H1 (cell line): ENCODE measurements at regions not wholly inside any gene's neighbourhood (a gene's known extent, or its start where the extent isn't known, plus 50 kb on each side); places are given as distances from the start of the nearest gene placed in this dataset.

Experiments
- CTCF ChIA-PET: fragments of 300-600 bp; sonication (Branson Sonifier 250); formaldehyde crosslinking; loops from one replicate; lab custom pipeline; 2021; ENCODE audit not compliant: partially characterized antibody; lab: Charles Lee
- POLR2A ChIA-PET: fragments of 300-600 bp; sonication (Branson Sonifier 250); formaldehyde crosslinking; loops from one replicate; lab custom pipeline; 2021; ENCODE audit warnings: inconsistent platforms; ENCODE audit not compliant: partially characterized antibody; lab: Charles Lee
- DNase-seq, 2 experiments: peaks; one replicate each; pipeline versions ENCODE4 v3.0.0 to v3.0.0-alpha.2; 2010 to 2022; ENCODE audit warnings: low spot score in 2 of 2, low read depth in 1 of 2, mixed read lengths in 1 of 2
- FAIRE-seq: peaks from 2 replicates; lab custom pipeline; 2011; peaks lifted over from hg19 to GRCh38; lab: Jason Lieb, UNC
- H2AFZ ChIP-seq: 2 replicates; pipeline ENCODE4 v1.8.1; 2012; ENCODE audit warnings: low read length, inconsistent platforms
- H2AK5ac ChIP-seq: 2 replicates; pipeline ENCODE4 v1.6.1; 2013; ENCODE audit warnings: low read depth, low read length
- H2BK120ac ChIP-seq: replicated peaks from 2 replicates; pipeline ENCODE3; 2013; ENCODE audit warnings: low read depth, low read length, inconsistent platforms
- H2BK12ac ChIP-seq: 2 replicates; pipeline ENCODE4 v1.6.1; 2013; ENCODE audit warnings: low read depth, low read length
- H2BK15ac ChIP-seq: 2 replicates; pipeline ENCODE4 v1.6.1; 2013; ENCODE audit warnings: low read length
- H2BK20ac ChIP-seq: 2 replicates; pipeline ENCODE4 v1.6.1; 2013; ENCODE audit warnings: low read length
- H2BK5ac ChIP-seq: 2 replicates; pipeline ENCODE4 v1.6.1; 2013; ENCODE audit warnings: low read depth, low read length
- H3K14ac ChIP-seq: 2 replicates; pipeline ENCODE4 v1.6.1; 2013; ENCODE audit warnings: inconsistent platforms; ENCODE audit not compliant: insufficient read length
- H3K18ac ChIP-seq: 2 replicates; pipeline ENCODE4 v1.6.1; 2013; ENCODE audit warnings: low read length; ENCODE audit errors: extremely low read depth
- H3K23ac ChIP-seq: 2 replicates; pipeline ENCODE4 v1.6.1; 2013; ENCODE audit warnings: inconsistent platforms; ENCODE audit not compliant: insufficient read length
- H3K23me2 ChIP-seq: 2 replicates; pipeline ENCODE4 v1.6.1; 2013; ENCODE audit warnings: low read depth, low read length
- H3K27ac ChIP-seq: 2 replicates; pipeline ENCODE4 v1.6.1; 2011; ENCODE audit warnings: low read depth, low read length, inconsistent platforms
- H3K27me3 ChIP-seq, 4 experiments: replicated peaks in 1 of 4; 1 replicate in 1 of 4; 2 replicates in 3 of 4; pipeline versions ENCODE4 v1.6.1 to v1.8.1; 2011 to 2013; ENCODE audit warnings: low read length in 3 of 4, mild to moderate bottlenecking in 3 of 4, inconsistent platforms in 2 of 4, mixed read lengths in 2 of 4, moderate library complexity in 1 of 4; ENCODE audit not compliant: control insufficient read depth in 3 of 4, insufficient read depth in 3 of 4; ENCODE audit errors: extremely low read depth in 1 of 4
- H3K36me3 ChIP-seq, 4 experiments: 2 replicates each; pipeline versions ENCODE4 v1.6.1 to v1.8.1; 2011 to 2013; ENCODE audit warnings: mild to moderate bottlenecking in 4 of 4, low read length in 3 of 4, moderate library complexity in 2 of 4, control low read depth in 1 of 4, inconsistent platforms in 1 of 4; ENCODE audit not compliant: insufficient read depth in 4 of 4, control insufficient read depth in 2 of 4
- H3K4ac ChIP-seq: replicated peaks from 2 replicates; pipeline ENCODE3; 2013; ENCODE audit warnings: low read length, low read depth, mixed read lengths, inconsistent platforms; ENCODE audit not compliant: insufficient read length
- H3K4me1 ChIP-seq, 4 experiments: replicated peaks in 1 of 4; 1 replicate in 1 of 4; 2 replicates in 3 of 4; pipeline versions ENCODE4 v1.6.1 to v1.8.1; 2011 to 2013; ENCODE audit warnings: low read length in 3 of 4, inconsistent platforms in 2 of 4, mixed read lengths in 1 of 4; ENCODE audit not compliant: insufficient read depth in 4 of 4, control insufficient read depth in 3 of 4
- H3K4me2 ChIP-seq, 2 experiments: 2 replicates each; pipeline versions ENCODE4 v1.6.1 to v1.8.1; 2011 to 2013; ENCODE audit warnings: low read depth in 2 of 2, low read length in 2 of 2, control low read depth in 1 of 2, inconsistent platforms in 1 of 2, mild to moderate bottlenecking in 1 of 2; ENCODE audit not compliant: insufficient read depth in 1 of 2
- H3K4me3 ChIP-seq, 4 experiments: fragments of 200-600, 300-600 bp in 1 of 4; sonication (generic), shearing (Covaris generic), sonication (Bioruptor Twin) in 1 of 4; 2 replicates each; pipeline versions ENCODE4 v1.5.1 to v1.8.1; 2011 to 2016; ENCODE audit warnings: low read length in 4 of 4, low read depth in 3 of 4, control low read depth in 2 of 4, inconsistent platforms in 2 of 4, mild to moderate bottlenecking in 2 of 4, mixed read lengths in 1 of 4, moderate library complexity in 1 of 4; ENCODE audit not compliant: insufficient read depth in 2 of 4; ENCODE audit errors: extremely low read depth in 1 of 4
- H3K56ac ChIP-seq: replicated peaks from 2 replicates; pipeline ENCODE3; 2013; ENCODE audit warnings: low read depth, mild to moderate bottlenecking, mixed read lengths, low read length, inconsistent platforms; ENCODE audit not compliant: insufficient read length
- H3K79me1 ChIP-seq: 2 replicates; pipeline ENCODE4 v1.6.1; 2013; ENCODE audit warnings: low read depth, low read length, control low read depth
- H3K79me2 ChIP-seq, 2 experiments: 2 replicates each; pipeline versions ENCODE4 v1.6.1 to v1.8.1; 2012 to 2013; ENCODE audit warnings: low read length in 2 of 2, mild to moderate bottlenecking in 2 of 2, inconsistent platforms in 1 of 2; ENCODE audit not compliant: insufficient read depth in 2 of 2, control insufficient read depth in 1 of 2
- H3K9ac ChIP-seq, 4 experiments: replicated peaks in 1 of 4; 1 replicate in 1 of 4; 2 replicates in 3 of 4; pipeline versions ENCODE4 v1.6.1 to v1.8.1; 2011 to 2013; ENCODE audit warnings: low read depth in 3 of 4, low read length in 3 of 4, control low read depth in 2 of 4, mild to moderate bottlenecking in 2 of 4, moderate library complexity in 2 of 4, inconsistent platforms in 1 of 4; ENCODE audit errors: extremely low read depth in 1 of 4
- H3K9me3 ChIP-seq, 2 experiments: 2 replicates each; pipeline versions ENCODE4 v1.6.1 to v1.8.1; 2012 to 2013; ENCODE audit warnings: mild to moderate bottlenecking in 2 of 2, moderate library complexity in 2 of 2, control low read depth in 1 of 2, inconsistent platforms in 1 of 2, low read depth in 1 of 2, low read length in 1 of 2, mixed read lengths in 1 of 2; ENCODE audit not compliant: insufficient read depth in 2 of 2
- H4K20me1 ChIP-seq, 2 experiments: replicated peaks in 1 of 2; 2 replicates each; pipeline versions ENCODE3 to v1.8.1; 2011 to 2013; ENCODE audit warnings: inconsistent platforms in 2 of 2, low read length in 2 of 2, mild to moderate bottlenecking in 1 of 2; ENCODE audit not compliant: insufficient read depth in 2 of 2, control insufficient read depth in 1 of 2
- H4K5ac ChIP-seq: 2 replicates; pipeline ENCODE4 v1.6.1; 2013; ENCODE audit warnings: low read length, low read depth, mixed read lengths, inconsistent platforms; ENCODE audit not compliant: insufficient read length
- H4K8ac ChIP-seq: 2 replicates; pipeline ENCODE4 v1.8.0; 2013; ENCODE audit warnings: mild to moderate bottlenecking, moderate library complexity, low read length, inconsistent platforms; ENCODE audit not compliant: insufficient read depth; ENCODE audit errors: extremely low read depth
- H4K91ac ChIP-seq: replicated peaks from 2 replicates; pipeline ENCODE3; 2013; ENCODE audit warnings: low read length, mixed read lengths, inconsistent platforms; ENCODE audit not compliant: insufficient read length
- BACH1 ChIP-seq: IDR thresholded peaks from 2 replicates; pipeline ENCODE4 v1.6.1; 2012; ENCODE audit warnings: low read length, improper control_type of control experiment
- CBX8 ChIP-seq: fragments of 300-800, 300-1000 bp; sonication (generic); IDR thresholded peaks from 2 replicates; pipeline ENCODE4 v1.7.1; 2016; ENCODE audit warnings: low read depth, low read length, borderline replicate concordance
- SIRT6 ChIP-seq: IDR thresholded peaks from one replicate; pipeline ENCODE4 v1.7.1; 2012; ENCODE audit warnings: low read length, inconsistent platforms
- SRF ChIP-seq: IDR thresholded peaks from 2 replicates; pipeline ENCODE4 v1.6.1; 2011; ENCODE audit warnings: mild to moderate bottlenecking, low read depth, low read length, moderate library complexity
- WGBS, 2 experiments: shearing (Covaris generic) in 1 of 2; methylation state at CpG; one replicate each; pipeline versions ENCODE4 v1.1.6 to v1.1.7; 2013 to 2015; ENCODE audit warnings: low lambda C conversion rate in 2 of 2, mixed read lengths in 2 of 2, inconsistent platforms in 1 of 2, low coverage in 1 of 2, missing lambda C conversion rate in 1 of 2; ENCODE audit not compliant: insufficient replicate concordance in 2 of 2, insufficient coverage in 1 of 2, insufficient read length in 1 of 2; ENCODE audit errors: extremely low coverage in 1 of 2, missing lambda C conversion rate in 1 of 2; 5-methylcytosine and 5-hydroxymethylcytosine counted together
- TF ChIP-seq, protein P1 (sequence below): IDR thresholded peaks from 2 replicates; pipeline ENCODE4 v1.6.1; 2011; ENCODE audit warnings: low read depth, mild to moderate bottlenecking, low read length; ENCODE audit not compliant: insufficient read depth
- TF ChIP-seq, protein P2 (sequence below): IDR thresholded peaks from 2 replicates; pipeline ENCODE4 v1.6.1; 2012; ENCODE audit warnings: inconsistent platforms
- TF ChIP-seq, protein P3 (sequence below), 3 experiments: IDR thresholded peaks; 1 replicate in 2 of 3; 2 replicates in 1 of 3; pipeline versions ENCODE4 v1.5.1 to v1.6.1; 2011; ENCODE audit warnings: low read length in 3 of 3, mild to moderate bottlenecking in 3 of 3, inconsistent platforms in 2 of 3, low read depth in 1 of 3, moderate library complexity in 1 of 3; ENCODE audit not compliant: insufficient read depth in 1 of 3; ENCODE audit errors: control extremely low read depth in 1 of 3
- TF ChIP-seq, protein P4 (sequence below): IDR thresholded peaks from 2 replicates; pipeline ENCODE4 v1.6.1; 2012; ENCODE audit warnings: inconsistent platforms

DNA sequence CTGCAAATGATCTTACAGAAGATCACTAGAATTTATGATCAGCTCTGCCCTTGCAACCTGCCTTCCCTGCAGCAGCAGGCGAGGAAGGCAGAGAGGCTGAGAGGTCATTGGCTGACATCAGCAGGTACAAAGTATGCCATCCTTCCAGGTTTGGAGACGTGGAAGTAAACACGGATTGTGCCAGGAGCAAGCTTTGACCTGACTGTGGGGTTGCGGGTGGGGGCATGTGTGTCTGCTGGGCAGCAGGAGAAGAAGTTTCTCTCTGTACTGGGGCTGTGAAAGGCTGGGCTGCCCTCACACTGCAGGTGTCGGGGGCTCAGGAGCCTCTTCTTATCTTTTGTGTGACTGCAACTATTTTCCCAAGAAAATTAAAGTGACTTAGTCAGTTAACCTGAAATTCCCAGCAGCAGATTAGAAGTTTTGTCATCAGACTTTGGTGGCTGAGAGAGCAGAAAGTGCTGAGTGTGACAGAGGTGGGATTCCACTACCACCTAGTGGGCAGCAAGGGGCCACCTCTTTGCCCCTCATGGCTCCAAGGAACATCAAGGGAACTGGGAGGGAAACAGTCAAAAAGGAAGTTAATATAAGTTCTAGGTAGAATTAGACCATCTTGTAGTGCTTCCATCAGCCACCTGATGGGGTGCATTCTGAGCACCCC is 565.9 kb downstream of the ETS1 start:
- H3K23me2 ChIP-seq = no peaks in the 10 kb centered on the region; the same call in 1 of the 2 replicates
- no peak overlapping the region for H2BK5ac ChIP-seq
- H3K9ac ChIP-seq = no peak overlapping the region
- no peak overlapping the region for H3K23ac ChIP-seq
- H4K20me1 ChIP-seq = no peaks in the 10 kb centered on the region
- H3K4ac ChIP-seq = no peak overlapping the region
- H4K91ac ChIP-seq = no peak overlapping the region
- no peak overlapping the region for H2BK15ac ChIP-seq
- no peak overlapping the region for H2AK5ac ChIP-seq
- 0 out of 2 replicates have a peak overlapping the region, but pooled peaks have one; percentile 31 for H2AFZ ChIP-seq
- H2BK20ac ChIP-seq = 0 out of 2 replicates have a peak overlapping the region, but pooled peaks have one; percentile 6
- no peaks in the 10 kb centered on the region for H3K9me3 ChIP-seq
- peak in 1 of 2 experiments; percentile 3 for DNase-seq
- 71% methylated on average over 5 of the region's 5 CpGs; no CpG with 5 or more reads in 1 of the 2 experiments for WGBS, 2 experiments
- no peak overlapping the region for H3K4me3 ChIP-seq
- no peak overlapping the region for H4K5ac ChIP-seq
- no peaks in the 10 kb centered on the region for H3K36me3 ChIP-seq
- H2BK120ac ChIP-seq = no peak overlapping the region
- H3K4me1 ChIP-seq = no peaks in the 10 kb centered on the region
- no peaks in the 10 kb centered on the region for H3K79me2 ChIP-seq
- H3K18ac ChIP-seq = no peak overlapping the region
- no peak overlapping the region for H3K27ac ChIP-seq
- no peak overlapping the region for H3K14ac ChIP-seq
- H3K56ac ChIP-seq = no peak overlapping the region
- H2BK12ac ChIP-seq = no peak overlapping the region
- peaks cover 0 to 1% (median 0%) of the 10 kb centered on the region in 4 experiments; a peak in 1 of 7 replicates for H3K27me3 ChIP-seq
- H3K79me1 ChIP-seq = no peaks in the 10 kb centered on the region
- H4K8ac ChIP-seq = 0 out of 2 replicates have a peak overlapping the region, but pooled peaks have one; percentile 69
- no peak overlapping the region for H3K4me2 ChIP-seq
- ChIA-PET CTCF (interaction anchor here (0.6 to 2.7 kb wide), 15 partner anchors 8 to 1083 kb away, joined by 3 to 12 read pairs (median 3); no protein-coding TSS in a partner anchor), POLR2A (interaction anchor here (0.9 to 1.0 kb wide), 2 partner anchors 64 to 476 kb away, joined by 3 read pairs; no protein-coding TSS in a partner anchor)
- no peak for FAIRE-seq
- TF ChIP-seq BACH1 (no peak), CBX8 (no peak), SRF (no peak), SIRT6 (no peak)
- TF ChIP-seq, protein P1, sequence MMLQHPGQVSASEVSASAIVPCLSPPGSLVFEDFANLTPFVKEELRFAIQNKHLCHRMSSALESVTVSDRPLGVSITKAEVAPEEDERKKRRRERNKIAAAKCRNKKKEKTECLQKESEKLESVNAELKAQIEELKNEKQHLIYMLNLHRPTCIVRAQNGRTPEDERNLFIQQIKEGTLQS = no peak
- TF ChIP-seq, protein P2, sequence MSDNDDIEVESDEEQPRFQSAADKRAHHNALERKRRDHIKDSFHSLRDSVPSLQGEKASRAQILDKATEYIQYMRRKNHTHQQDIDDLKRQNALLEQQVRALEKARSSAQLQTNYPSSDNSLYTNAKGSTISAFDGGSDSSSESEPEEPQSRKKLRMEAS = no peak
- TF ChIP-seq, protein P3, sequence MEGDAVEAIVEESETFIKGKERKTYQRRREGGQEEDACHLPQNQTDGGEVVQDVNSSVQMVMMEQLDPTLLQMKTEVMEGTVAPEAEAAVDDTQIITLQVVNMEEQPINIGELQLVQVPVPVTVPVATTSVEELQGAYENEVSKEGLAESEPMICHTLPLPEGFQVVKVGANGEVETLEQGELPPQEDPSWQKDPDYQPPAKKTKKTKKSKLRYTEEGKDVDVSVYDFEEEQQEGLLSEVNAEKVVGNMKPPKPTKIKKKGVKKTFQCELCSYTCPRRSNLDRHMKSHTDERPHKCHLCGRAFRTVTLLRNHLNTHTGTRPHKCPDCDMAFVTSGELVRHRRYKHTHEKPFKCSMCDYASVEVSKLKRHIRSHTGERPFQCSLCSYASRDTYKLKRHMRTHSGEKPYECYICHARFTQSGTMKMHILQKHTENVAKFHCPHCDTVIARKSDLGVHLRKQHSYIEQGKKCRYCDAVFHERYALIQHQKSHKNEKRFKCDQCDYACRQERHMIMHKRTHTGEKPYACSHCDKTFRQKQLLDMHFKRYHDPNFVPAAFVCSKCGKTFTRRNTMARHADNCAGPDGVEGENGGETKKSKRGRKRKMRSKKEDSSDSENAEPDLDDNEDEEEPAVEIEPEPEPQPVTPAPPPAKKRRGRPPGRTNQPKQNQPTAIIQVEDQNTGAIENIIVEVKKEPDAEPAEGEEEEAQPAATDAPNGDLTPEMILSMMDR (IDR thresholded peaks at IDR 0.05; ENCODE audit: control extremely low read depth in 1 of 3, insufficient read depth in 1 of 3, low read depth in 1 of 3, low read length in 3 of 3) = peak; percentile 62 to 71 (median 67)
- TF ChIP-seq, protein P4, sequence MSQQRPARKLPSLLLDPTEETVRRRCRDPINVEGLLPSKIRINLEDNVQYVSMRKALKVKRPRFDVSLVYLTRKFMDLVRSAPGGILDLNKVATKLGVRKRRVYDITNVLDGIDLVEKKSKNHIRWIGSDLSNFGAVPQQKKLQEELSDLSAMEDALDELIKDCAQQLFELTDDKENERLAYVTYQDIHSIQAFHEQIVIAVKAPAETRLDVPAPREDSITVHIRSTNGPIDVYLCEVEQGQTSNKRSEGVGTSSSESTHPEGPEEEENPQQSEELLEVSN = no peak
